NOMO-1 treated with DMSO at 0.1 percent for 48 hours (cell line): ENCODE measurements at regions not wholly inside any gene's neighbourhood (a gene's known extent, or its start where the extent isn't known, plus 50 kb on each side); places are given as distances from the start of the nearest gene placed in this dataset.

ENCODE experiments used
- DNase-seq: peaks from one replicate; lab custom pipeline; 2025; ENCODE audit not compliant: unreplicated experiment; lab: John Stamatoyannopoulos, UW

DNA sequence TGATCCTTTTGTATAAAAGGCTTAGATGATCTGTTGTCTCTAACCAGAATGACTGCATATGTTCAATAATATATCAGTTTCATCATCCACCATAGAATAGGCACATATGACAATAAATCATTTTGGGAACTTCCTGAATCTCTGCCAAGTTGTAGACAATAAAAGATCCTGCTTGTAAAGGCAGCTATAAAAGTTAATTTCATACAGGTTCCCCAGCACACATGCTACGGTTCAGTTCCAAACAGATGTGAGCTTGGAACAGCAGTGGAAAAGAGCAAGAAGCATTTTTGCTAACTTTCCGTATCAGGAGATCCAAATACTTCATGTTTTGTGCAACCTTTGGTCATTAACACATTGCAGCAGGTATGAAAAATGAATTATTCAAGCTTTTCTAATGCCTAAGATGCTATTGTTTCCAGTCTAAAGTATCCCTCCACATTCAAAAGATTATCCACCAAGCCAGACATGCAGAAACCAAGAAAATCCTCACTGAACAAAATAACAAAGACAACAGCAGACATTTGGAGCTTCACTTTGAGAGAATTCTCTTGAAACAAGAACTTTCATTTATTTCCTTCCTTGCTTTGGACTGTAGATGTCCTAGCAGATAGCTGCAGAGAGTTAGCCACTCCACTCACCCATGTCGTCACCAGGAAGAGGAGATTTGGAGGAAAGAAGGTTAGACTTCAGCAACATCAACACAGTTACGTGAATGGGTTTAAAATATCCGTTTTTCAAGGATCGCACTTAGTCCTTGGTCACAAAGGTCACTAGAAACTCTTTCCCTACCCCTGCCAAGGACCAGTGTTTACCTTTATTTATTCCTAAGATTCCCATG, 453.5 kb upstream of the JARID2 start:
- DNase-seq: peak; percentile 84

DNA sequence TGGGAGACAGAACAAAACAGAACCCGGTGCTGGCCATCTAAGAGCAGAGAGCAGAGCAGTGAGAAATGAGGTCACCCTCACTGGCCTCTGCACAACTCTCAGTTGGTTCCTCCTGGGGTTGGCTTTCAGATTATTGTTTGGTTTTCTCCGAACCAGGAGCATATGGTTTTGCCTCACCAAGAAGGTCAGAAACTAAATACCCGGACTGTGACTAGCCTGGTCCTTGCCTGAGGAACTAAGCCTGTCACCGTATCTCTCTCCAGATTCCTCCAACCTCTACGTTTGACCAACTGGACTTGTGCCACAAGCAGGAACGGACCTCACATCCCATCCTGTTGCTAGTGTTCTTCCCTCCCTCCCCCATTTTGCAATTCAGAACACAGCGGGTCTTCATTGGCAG, 450.4 kb upstream of the JARID2 start:
- no peak for DNase-seq

DNA sequence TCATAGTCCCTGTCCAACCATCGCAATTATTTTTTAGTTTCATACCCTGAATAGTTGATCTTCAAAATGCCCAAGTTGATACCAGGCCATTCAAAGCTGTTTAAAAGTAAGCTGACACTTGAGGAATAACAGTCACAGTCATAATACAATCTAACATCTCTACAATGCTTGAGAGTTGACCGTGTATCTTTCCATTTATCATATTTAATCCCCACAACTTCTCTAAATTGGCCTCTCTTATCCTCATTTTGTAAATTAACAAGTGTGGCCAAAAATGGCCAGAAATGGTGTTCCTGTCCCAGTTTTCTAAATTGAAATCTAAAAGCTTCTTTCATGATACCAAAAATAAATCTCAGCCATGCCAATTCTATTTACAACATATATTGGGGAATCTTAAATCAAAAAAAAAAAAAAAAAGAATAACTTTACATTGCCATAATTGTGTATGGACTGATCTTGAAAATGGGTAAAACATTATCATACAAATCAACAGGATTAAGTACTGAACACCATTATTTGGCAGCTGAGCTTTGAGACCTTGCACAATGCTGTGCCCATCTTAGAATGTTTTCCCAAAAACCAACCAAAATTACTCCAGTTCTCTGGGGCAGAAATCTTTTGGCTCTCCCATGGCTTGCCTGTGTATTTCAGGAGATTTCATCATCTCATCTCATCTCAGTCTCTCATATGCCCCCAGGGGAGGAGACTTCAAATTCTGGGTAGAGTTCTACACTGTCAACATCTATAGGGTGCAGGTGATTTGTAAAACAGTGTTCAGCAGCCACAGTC, 448.7 kb upstream of the JARID2 start:
- DNase-seq: no peak

DNA sequence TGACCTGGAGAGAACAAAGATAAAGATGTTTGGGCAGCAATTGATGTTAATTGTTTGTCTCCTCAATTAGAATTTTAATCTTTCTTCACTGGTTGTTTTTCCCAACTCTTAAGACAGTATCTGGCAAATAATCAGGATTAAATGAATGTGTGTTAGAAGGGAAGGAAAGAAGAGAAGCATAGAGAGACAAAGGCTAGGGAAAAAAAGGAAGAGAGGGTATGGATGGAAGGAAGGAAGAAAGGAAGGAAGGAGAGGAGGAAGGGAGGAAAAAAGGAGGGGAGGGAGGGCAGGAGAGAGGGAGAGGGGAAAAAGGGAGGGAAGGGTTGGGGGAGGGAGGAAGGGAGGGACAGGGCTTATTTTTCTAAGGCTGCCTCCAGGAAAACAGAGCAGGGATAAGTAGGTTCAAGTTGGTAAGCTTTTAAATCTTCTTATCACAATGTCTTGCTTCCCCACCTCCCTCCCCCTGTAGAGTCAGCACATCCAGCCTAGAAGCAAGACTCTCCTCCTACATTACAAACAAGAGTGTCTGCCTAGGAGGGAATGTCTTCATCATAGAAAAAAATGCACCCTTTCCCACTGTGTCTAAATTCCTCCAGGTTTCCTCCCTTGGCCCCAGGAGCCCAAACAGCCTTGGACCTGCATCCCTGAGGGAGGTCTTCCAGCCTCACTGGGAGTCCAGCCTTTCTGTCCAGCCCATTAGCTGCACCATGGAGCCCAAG, 447.8 kb upstream of the JARID2 start:
- no peak for DNase-seq

DNA sequence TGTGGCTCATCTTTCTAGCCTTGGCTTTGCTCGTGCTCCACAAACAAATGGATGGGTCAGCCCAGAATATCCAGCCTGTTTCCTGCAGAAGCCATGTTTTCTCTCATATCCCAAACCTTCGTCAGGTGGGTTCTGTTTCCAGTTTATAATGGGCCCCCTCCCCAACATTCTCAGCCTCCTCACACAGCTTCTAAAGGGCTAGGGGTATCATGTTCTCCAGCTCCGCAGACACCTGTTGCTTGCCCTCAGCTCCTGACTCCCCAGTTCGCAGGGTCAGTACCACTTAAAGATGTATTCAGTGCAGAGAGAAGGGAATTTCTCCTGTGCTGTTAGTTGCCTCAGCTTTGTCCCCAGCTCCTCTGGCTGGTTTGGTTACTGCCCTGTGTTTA, 447.3 kb upstream of the JARID2 start:
- no peak for DNase-seq

DNA sequence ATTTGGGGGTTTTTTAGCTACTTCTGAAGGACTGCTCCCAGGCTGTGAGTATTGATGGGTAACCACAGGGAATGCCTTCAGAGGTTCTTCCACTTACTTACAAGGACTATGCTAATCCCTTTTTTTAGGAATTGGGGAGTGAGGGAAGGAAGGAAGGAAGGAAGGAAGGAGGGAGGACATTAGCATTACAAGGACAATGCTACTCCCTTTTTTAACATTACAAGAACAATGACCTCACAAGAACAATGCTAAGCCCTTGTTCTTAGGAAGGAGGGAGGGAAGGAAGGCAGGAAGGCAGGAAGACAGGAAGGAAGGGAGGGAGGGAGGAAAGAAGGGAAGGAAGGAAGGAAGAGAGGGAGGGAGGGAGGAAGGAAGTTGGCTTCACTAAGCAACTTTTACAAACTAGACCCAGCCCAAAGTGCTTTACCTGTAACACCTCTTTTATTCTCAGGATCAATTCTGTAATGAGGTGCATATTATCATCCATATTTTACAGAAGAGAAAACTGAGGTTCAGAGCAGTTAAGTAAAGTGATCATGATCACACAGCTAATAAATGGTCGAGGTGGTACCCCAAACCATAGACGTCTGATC, 446.8 kb upstream of the JARID2 start:
- DNase-seq: no peak

DNA sequence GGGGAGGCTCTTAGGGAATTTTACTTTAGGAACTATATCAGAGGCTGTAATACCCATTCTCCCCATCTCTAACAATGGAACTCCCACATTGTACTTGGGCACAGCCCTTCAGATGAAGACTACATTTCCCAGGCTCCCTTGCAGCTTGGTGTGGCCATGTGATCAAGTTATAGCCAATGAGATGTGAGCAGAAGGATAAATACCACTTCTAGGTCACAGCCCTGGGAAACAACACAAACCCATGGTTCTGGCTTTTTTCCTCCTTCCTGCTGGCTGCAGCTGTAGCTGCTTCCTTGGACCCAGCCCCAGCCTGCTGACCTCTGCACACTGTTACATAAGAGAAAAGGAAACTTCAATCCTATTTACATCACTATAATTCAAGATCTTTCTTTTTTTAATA, 445.9 kb upstream of the JARID2 start:
- peak; percentile 76 for DNase-seq

DNA sequence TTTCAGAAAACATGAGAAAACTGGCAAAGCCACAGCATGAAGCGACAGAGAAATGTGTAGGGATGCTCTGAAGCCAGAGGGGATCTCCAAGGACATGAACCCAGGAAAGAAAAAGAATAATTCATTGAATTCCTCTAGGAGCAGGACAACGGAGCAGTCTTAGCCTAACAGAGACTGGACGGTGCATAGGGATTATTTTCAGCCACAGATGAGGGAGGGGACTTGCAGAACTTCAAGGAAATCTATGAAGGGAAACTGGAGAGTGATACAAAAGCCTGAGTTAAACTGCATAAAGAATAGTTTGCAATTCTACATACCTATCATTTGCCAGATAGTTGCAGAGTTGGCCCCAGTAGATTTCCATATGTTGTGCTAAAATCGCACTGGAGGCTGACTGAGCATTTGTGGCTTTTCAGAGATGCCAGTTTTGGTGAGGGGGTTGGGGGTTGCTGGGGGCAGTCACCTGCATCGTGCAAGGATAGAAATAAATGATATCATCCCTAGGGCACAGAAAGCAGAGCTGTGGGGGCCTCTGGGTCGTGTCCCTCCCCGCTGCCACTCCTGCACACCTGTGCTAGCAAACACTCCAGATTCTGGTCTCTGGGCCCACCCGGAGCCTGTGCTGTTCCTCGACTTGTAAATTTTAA, 443.2 kb upstream of the JARID2 start:
- DNase-seq: no peak

DNA sequence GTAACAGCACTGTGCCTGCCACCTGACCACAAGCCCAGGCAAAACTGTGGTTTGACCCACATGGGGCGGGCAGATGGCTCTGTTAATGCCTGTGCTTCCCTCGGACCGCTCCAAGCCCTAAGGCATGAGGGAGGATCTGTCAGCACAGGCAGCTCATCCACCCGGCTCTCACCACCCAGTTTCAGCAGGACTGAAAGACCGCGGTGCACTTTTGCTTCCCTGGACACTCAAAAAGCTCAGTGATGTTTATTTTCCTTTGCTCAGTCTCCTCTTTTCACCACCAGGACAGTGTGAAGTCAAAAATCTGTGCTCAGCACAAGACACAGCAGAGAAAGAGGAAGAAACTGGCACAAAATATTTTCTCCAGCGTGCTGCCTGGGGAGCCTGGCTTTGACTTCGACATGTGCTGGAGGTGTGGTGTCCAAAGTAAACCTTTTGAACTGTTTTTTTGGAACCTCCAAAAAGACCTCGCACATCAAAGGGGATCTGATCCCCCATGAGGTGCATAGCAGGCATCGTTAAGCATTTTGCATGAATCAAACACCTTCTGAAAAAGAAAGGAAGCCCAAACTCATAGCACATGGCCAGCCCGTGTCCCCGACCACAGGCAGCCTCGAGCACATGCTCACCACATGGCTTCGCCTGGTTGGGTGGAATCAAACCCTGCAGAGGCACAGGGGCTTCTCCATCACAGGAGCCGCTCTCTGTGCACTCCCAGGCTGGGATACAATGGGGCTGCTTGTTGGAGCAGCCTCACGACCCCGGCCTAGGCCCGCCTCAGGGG, 441.7 kb upstream of the JARID2 start:
- no peak for DNase-seq

DNA sequence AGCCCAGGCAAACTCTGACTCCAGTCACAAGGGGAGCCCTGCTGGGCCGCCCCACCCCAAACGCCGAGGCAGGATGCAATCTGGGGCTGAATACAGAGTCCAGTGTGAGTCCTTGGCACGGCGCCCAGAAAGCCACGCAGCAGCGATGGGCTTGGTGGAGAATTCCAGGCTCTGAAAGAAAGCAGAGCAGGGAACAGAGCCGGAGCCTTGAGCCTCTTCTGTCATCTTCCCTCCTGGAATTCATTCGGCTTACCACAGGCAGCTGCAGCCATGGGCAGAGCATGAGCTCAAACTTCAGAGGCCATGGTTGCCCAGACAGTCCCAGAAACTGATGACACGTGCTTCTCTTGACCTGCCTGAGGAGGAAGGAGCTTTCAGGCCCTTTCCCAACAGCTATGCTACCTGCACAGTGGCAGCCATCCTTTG, 441.1 kb upstream of the JARID2 start:
- no peak for DNase-seq

DNA sequence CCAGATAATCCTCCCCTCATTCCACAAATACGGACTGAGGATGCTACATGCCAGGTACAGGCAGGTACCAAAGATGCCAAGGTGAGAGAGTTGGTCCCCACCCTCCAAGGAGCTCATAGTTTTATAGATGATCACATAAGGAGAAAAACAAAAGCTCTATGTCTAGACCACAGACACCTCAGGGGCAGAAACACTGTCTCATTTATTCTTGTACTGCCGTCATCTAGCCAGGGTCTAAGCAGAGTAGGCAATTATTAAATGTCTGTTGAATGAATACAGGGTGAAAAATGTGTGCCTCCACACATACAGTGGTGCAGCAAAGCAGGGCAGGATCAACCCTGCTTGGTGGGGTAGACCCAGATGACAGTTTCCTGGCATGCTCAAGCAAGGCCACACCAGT, 439.8 kb upstream of the JARID2 start:
- DNase-seq: no peak

DNA sequence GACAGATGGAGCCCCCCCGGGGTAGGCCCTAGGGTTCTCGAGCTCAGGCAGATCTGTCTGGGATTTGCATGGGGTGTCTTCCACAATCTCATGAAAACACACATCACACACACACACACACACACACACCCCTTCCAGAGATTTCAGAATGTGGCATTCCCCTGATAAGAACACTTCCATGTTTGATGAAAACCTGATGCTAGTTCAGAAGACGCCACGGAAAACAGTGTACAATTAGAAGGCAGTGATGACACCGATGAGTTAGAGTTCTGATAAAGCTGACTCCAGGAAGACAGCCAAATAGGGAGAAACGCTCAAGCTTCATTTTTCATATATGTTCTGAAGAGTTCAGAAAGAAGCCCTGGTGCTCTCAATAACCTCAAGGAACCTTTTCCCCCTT, 438.7 kb upstream of the JARID2 start:
- DNase-seq: no peak

DNA sequence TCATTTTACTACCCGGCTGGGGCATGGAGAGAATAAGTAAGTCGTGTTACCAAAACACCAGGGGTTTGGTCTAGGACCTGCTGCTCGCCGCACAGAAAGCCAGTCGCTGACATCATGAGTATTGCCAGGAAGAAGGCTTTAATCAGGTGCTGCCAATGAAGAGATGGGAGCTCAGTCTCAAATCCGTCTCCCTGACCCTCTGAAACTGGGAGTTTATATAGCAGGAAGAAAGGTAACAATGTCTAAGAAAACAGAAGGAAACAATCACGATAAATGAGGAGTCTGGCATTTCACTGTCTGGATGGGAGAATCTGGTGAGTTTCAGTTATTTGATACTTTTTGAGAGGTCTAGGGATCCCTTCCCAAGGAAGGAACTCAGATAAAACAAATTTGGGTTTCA, 437.9 kb upstream of the JARID2 start:
- no peak for DNase-seq

DNA sequence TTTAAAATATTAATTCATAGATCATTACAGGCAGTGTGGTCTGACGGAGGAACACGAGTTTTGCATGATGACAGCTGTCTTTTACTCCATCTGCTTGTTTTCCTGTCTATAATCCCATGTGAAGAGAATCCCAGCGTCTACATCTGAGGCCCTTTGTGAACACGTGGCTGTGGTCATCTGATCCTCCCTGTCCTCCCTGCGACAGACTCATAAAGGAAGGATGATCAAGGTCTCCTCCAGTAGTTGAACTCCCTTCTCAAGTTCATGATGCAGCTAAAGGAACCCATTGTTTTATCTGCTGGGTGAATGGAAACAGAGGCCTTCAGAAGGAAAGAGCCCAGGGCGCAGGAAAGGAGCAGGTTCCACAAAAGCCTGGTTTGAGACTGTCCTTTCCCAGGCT, 435.8 kb upstream of the JARID2 start:
- no peak for DNase-seq

DNA sequence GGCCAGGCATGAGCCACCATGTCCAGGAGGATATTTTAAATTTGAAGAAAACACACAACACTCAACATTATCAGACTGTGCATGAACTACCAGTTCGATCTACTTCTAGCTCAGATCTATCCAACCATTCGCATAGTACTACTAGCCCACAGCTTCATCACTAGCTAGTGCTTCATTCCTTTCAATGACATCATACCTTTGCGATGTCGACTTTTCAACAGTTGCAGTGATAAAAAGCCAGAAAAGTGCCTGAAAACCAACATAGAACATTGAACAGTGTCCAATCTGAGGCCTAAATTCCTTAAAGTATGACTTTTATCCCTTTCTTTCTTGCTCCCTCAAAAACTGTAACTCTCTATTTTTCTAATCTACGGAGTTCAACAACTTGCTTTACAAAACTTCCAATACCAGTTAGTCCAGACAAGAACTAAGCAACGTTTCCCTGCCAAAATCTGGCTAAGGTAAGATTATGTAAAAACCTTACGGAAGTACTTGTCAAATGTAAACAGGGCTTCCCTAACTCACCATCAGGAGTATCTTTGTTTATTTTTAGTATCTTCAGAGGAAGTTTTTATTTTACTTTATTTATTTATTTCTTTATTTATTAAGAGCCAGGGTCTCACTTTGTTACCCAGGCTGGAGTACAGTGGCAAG, 434.0 kb upstream of the JARID2 start:
- no peak for DNase-seq

DNA sequence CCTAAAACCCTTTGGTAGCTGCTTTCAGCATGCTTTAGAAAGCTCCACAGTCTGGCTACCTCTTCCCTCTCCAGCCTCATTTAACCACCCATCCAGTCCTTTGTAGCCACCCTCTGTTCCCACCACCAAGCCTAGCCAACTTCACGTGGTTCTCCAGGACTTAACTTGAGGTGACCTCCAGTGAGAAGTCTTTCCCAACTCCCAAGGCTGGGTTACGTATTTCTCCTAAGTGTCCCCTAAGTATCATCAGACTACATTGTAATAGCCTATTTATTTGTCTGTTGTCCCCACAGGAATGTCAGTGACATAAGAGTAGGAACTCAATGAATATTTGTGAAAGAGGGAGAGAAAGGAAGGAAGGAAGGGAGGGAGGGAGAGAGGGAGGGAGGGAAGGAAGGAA, 431.9 kb upstream of the JARID2 start:
- no peak for DNase-seq

DNA sequence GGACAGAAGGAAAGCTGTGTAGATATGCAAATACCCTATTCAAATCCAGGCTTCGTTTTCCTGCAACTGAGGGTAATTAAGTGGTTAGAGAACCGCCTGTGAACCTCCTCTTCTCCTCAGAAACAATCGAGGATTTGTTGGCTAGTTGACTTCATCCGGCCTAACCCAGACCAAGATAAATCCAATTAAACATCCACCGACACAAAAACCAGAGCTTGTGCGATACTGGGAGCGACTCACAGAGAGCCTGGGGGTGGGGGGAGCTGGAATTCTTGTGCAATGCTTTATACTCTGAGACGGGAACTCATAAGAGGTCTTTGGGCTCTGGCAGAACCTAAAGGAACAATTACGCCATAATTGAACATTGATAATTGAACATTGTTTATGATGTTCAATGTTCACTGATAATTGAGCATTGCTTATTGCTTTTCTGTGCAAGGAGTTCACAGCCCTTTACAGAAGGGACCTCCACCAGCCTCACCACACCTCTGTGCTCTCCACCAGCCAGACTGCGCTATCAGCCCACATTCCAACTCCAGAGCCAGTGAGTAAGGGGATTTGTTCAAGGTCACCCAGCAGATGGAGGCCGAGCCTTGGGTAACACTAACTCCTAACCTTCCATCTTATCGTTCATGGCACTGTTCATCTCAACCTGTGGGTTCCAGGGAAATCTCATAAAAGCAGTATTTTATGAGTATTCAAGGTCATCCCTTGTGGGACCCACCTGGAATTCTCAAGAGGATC, 429.6 kb upstream of the JARID2 start:
- peak; percentile 61 for DNase-seq

DNA sequence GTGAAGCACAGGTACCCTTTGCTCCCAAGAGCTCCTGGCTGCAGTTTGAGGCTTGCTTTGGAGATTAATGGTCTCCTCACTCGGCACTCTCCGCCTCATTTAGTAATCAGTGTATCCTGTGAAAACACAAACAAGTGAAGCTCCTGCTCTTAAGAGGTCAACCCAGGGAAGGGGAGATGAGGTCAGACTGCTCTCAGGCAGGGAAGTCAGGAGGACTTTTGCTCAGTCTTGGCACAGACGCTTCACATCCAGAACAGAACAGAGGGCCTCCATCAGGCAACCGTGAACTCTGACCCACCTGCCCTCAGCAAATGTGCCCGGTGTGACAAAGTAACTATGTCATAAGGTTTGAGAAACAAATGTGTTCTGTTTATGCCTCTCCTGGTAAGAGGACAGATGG, 428.8 kb upstream of the JARID2 start:
- no peak for DNase-seq

DNA sequence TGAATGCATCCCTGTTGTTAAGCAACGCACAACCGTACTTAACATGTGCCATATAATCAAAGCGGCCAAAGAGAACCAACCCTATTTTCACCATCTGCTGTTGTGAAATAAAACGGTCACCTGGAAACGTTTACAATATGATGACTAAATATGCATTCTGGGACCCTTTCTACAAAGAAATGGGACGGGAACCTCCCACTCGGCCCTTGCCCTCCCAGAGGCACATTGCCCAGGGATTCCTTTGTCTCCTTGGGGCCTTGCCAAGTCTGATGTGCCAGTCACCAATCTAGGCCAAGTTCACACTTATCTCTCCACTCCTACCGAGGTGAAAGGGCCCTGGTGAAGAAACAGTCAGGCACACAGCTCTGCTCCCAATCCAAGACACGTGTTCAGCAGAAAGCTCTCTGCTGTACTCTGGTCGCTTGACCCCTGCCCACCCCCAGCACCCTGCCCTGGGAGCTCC, 427.4 kb upstream of the JARID2 start:
- peak; percentile 96 for DNase-seq
